NOMO-1 (cell line): ENCODE measurements at regions not wholly inside any gene's neighbourhood (a gene's known extent, or its start where the extent isn't known, plus 50 kb on each side); places are given as distances from the start of the nearest gene placed in this dataset.

Experiments
- DNase-seq, 2 experiments: peaks; one replicate each; lab custom pipeline; 2025; ENCODE audit not compliant: unreplicated experiment in 2 of 2; lab: John Stamatoyannopoulos, UW

DNA sequence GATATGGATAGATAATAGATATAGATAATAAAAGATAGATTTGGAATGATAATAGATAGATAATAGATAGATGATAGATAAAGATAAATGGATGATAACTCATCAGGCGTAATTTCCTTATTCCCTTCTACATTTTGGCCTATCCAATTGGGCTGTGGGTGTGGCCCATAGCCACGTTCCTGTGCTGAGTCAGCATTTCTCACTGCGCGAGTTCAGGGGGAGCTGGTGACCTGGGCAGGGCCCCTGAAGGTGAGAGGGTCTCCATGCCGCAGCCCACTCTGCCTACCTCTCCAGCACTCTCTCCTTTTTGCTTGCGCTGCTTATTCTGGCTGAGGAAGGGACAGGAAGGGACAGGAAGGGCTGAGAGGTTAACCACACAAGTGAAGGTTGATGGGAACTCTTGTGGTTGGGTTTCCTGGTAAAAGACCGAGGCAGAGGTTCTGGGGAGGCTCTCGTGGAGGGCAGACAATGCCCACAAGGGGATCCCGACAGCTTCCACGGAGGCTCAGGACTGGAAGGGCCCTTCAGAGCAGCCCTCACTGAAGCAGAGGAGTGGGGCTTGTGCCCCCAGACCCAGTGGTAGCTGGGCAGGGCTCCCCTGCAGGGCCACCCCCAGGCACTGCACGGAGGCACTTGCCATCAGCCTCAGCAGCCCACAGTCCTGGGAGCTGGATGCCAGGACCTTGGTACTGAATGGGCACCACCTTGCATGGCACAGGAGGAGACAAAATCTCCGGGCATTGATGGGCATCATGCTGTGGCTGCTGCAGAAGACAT lies 247.3 kb upstream of the PITRM1 start:
- DNase-seq: no peak

DNA sequence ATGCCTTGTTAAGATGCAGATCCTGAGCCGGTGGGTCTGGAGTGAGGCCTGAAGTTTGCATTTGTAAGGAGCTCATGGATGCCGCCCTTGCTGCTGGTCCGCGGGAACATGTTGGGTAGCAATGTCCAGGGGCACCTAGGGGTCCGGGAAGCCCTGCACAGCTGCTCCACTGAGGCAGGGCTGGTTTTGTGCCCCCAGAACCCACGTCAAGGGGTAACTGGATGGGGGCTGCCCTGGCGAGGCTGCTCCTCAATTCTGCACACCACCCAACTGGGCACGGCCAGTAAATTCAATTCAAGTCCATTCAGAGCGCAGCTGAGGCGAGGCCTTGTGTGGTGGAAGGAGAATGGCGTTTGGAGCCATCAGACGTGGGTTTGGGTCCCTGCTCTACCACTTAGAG lies 246.3 kb upstream of the PITRM1 start:
- DNase-seq: no peak

DNA sequence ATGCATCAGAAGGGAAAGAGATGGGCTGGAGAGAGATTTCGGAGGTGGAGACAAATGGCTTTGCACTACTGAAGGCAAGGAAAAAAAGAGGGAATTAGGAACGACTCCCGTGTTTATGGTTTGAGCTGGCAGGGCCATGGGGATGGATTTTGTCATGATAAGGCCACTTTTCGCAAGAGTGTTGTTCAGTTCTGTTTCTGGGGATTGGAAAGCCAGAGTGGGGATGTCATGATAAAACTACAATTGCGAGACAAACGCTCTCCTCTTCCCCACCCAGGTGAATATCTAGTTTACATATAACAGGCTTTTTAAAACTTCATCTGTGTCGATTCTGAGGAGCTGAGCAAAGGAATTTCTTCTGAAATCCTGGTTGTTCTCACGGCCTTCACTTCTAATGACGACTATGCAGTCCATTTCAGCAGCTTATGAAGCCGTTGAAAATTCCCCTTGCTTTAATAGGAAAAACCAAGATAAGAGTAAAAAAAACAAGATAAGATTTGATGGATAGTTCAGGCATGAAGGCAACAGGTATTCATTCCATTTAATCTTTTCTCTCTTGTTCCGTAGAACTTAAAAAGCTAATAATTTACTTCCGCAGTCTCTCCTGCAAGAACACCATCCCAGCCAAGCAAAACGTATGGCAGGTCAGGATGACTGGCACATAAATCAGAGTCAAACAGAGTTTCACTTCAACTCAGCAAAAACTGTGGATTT lies 245.6 kb upstream of the PITRM1 start:
- no peak for DNase-seq

DNA sequence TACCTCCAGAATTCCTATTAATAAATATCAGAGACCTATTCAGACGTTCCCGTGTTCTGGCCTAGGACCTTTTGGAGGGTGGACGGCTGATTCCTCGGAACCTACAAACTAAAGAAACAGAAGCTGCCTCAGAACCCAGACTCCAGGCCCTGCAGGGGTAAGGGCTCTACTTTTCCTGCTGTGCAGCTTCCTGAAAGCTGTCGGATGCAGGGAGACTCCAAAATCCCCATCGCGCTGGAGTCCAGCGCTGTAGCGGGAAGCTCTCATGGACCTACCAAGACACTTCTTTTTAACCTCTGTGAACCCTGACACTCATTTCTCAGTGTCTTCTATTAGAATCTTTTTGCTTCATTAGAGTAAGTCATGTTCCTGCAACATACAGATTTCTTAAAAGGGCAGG lies 244.5 kb upstream of the PITRM1 start:
- DNase-seq: no peak

DNA sequence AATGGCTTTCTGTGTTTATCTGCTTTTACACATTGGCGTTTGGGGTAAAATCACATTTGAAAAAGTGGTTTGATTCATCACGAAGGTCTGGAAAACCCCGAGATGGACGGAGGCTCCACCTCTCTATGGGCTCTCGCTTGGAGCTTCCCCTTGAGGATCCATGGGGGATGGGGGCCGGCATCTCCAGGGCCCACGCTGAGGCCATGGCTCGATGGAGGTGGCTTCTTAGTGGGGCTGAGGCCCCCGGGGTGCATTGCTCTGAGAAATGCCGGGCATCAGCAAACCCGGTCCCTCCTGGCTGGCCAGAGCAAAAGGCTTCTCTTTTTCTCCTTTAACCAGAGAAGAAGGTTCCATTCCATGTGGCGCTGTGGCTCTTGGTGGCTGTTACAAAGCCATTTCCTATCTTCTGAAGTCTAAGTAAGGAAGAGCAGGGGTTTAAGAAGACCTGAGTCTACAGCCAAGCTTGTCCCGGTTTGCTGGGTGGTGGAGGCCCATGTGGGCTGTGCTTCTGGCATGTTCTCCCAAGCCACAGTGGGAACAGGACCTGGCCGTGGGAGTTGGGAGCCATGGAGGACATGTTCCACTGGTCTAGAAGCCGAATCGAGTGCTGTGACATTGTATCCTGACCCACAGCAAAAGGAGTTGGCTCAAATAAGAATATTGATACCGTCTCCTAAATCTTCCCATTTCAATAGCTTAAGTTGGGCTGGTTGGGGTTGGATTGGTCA lies 243.5 kb upstream of the PITRM1 start:
- no peak for DNase-seq

DNA sequence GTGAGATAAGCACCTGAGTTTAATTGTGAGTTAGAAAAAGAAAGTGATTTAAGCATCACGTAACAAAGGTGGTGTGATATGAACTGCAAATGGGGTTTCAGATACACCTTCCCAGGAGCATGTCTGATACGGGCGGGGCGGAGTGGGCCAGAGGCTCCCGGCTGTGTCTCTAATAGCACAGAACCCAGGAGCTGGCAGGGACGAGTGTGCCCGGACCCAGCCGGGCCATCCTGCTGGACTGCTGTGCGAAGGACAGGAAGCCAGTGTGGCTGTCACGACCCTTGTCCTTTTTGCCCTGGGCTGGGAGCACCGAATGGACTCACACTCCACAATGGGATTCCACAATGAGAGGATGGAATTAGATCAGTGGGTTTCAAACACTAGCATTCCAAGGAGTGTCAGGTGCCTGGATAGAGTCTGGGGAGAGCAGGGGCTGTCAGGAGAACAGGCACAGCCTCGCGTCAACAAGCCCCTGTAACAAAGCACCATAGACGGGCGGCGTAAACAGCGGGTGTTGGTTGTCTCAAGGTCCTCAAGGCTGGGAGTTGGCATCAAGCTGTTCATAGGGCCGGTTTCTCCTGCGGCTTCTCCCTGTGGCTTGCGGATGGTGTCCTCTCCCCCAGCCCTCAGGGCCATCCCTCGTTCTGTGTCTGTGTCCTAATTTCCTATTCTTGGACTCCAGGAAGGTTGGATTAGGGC lies 242.6 kb upstream of the PITRM1 start:
- DNase-seq: no peak

DNA sequence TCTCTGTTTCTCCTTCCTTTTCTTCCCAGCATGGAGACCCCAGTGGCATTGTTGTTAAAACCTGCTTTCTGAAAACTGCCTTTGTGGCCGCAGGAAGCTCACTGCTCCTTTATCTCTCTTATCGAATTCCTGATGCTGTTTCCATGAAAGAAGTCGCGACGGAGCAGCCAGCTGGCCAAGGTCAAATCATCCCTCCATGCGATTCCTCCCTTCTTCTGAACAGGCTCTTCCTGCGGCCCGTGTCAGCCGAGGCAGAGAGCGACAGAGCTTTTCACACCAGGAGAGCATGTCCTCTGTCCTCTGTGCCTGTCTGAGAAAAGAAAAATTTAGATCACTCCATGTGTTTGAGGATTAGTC lies 242.1 kb upstream of the PITRM1 start:
- no peak for DNase-seq

DNA sequence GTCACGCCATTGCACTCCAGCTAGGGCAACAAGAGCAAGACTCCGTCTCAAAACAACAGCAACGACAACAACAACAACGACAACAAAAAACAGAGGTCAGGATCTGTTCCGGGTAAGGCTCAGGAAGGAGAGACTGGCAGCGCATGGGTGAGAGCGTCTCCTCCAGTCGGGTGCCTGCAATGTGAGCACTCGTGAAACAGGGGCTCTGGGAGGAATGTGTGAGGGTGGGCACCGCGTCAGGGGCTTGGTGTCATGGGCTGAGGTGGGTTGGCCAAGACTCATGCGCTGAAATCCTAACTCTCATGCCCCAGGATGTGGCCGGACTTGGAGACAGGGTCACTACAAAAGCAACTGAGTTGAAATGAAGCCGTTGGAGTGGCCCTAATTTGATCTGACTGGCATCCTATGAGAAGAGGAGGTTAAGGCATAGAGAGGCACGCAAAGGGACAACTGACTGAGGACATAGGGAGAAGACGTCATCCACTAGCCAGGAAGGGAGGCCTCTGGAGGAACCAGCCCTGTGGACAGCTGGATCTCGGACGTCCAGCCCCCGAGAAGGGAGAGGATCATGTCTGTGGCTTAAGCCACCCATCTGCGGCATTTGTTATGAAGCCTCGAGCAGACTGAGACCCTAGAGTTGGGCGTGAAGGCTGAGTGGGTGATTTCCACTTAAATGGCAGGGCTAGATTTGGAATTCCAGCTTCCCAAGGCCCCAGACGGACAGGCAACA lies 241.5 kb upstream of the PITRM1 start:
- no peak for DNase-seq

DNA sequence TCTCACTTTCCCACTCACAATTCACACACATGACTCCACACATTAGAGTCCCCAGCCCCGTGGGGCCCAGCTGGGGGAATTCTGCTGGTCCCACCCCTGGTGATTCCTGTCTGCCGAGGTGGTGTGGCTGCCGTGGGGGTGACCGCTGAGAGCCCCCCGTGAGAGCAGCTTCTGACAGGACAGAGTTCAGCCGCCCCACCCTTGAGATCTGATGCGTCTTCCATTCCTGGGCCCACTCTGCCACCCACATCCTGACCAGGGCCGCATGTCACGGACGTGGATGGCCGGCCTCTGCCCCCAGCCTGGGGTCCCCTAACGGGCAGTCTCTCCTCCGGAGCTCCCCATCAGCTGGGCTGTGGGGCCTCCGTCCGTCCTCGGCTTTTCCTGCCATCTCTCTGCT lies 240.1 kb upstream of the PITRM1 start:
- no peak for DNase-seq

DNA sequence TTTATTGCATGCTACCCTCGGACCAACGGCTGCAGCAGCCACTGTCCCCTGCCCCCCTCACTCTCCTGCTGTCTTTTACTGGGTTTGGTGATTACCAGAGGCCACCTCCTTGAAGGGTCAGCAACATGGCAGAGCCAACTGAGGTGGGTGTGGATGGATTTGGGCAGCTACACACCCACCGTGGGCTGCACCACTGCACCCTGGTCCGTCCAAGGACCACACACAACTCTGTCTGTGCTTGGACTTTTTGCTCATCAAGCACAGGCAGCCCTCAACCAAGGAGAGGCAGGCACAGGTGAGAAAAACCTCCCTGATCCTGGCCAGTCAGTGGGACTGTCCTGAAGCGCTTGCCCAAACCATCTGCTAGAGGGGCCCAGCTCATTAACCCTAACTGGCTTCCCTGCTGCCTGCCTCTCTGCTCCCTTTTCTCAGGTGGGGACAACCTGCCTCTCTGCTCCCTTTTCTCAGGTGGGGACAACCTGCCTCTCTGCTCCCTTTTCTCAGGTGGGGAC lies 239.5 kb upstream of the PITRM1 start:
- DNase-seq: no peak

DNA sequence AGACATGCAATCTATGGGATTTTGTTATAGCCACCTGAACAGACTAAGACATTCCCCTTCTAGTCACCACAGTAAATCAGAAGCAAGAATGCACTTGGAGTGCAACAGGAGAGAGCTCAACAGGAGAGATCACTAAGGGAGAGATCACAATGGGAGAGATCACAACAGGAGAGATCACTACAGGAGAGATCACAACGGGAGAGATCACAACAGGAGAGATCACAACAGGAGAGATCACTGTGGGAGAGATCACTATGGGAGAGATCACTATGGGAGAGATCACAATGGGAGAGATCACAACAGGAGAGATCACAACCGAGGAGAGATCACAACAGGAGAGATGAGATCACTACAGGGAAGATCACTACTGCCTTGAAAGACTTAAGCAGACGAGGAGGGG lies 238.5 kb upstream of the PITRM1 start:
- DNase-seq: no peak

DNA sequence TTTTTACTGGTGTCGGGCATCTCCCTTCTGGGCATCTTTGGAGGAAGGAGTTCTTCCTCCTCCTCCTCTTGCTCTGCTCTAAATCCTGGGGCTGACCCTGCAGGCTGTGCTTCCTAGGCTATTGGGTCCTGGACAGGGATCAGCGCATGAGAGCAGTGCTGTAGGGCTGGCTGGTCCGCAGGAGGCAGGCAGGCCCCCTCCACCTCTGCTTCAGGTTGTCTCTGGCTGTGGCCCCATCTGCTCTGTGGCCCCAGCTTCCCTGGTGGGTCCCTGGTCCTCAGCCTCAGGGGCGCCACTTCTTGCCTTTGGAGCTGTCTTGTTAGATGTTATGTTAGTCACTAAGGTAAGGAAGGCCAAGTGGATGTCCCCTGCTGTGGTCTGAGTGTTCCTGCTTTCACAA lies 237.3 kb upstream of the PITRM1 start:
- DNase-seq: no peak

DNA sequence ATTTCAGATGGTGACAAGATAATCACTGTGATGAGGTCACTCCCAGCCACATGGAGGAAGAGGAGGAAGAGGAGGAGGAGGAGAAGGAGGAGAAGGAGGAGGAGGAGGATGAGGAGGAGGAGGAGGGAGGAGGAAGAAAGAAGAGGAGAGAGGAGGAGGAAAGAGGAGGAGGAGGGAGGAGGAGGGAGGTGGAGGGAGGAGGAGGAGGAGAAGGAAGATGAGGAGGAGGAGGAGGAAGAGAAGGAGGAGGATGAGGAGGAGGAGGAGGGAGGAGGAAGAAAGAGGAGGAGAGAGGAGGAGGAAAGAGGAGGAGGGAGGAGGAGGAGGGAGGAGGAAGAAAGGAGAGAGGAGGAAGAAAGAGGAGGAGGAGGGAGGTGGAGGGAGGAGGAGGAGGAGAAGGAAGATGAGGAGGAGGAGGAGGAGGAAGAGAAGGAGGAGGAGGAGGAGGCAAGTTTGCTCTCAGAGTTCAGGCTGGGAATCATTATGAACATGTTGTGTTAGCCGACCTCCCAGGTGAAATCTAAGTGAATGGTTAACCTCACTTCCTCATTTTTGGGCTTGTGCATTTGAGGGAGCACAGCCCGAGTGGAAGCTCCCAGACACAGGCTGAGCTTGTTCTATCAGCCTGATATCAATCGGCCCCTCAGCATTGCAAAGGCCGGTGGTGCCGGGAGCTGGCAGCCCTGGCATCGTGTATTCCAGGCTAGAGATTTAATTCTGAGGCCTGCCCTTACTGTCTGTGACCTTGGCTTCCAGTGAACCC lies 236.2 kb upstream of the PITRM1 start:
- no peak for DNase-seq

DNA sequence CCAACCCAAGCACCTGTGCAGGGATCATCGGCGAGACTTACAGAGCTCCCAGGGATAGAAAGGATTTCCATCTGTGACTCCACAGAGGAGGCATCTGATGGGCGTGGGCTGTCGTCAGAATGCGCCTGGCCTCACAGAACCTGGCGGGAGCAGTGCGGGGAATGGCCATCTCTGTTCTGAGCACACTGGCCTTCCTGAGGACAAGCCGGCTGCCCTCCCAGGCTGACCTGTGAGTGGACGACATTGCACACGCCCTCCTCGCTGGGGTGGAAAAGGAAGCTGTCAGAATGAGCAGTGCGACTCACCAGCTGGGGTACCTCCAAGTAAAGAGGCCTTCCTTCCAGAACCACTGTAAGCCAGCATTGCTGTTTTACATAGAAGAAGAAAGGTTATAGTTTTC lies 234.6 kb upstream of the PITRM1 start:
- DNase-seq: no peak

DNA sequence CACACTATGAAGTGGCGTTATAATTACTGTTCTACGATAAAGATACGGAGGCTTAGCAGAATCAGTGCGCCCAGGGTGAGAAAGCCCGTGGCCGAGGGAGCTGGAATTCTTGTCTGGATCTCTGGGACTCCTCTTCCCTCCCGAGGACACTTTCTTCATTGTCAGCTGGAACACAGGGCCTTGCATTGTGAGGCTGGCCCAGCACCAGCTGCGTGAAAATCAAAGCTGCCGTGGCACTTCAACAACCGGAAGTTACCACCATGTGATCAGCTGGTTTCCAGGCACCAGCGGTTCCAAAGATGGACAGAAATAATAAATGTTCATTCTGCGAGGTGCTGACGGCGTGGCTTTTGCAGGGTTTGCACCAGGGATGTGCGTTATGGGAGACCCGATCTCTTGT lies 234.0 kb upstream of the PITRM1 start:
- no peak for DNase-seq

DNA sequence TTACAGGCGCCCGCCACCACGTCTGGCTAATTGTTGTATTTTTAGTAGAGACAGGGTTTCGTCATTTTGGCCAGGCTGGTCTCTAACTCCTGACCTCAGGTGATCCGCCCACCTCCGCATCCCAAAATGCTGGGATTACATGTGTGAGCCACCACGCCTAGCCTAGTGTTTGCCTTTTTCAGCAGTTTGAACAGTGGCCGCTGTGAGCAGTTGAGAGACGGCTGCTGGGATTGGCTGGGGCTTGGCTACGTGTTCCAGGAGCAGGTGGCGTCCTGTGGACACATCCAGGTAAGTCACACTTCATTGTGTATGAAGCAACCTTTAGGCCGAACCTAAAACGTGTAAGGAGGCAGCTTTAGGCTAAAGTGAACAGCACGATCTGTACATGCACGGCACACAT lies 231.8 kb upstream of the PITRM1 start:
- DNase-seq: no peak

DNA sequence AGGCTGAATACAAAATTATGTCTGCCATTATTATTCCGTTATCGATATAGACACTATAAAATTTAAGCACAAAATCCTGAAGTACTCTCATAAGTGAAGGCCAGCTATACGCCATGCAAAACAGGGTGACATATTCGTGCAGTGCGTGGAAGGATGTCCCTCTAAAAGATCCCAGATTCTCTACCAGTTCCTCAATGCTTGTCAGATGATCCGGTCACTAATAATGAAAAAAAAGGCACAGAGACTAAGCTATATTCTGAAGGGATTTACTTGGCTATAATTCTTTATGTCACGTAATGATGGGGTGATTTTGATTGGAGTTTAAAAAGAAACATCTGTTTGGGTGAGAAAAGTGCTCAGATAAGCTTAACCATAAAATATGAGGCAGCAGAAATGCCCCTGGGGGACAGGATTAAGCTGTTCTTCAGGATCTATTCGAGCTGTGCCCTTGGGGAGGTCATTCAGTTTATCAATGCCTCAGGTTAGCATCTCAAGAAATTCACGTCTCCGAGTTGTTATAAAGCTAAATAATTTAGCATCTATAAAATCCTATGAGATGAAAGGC lies 229.7 kb upstream of the PITRM1 start:
- no peak for DNase-seq

DNA sequence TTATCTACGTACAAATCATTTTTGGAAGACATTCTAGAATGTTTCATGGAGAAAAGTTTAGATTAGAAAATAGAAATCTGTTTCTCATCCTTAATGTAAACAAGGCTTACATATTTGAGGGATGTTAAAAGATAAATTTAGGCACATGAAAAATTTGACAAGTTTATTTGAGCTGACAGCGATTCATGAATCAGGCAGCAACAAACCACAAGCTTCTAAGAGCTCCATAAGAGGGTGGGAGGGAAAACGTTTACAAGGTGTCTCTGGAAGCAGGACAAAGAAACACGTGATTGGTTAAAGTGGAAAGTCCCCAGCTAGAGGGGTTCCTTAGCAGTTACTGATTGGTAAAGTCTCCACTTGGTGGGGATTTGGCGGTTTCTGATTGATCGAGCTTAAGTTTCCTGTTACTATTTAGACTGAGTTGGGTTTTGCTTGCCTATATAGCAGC lies 228.9 kb upstream of the PITRM1 start:
- DNase-seq: no peak

DNA sequence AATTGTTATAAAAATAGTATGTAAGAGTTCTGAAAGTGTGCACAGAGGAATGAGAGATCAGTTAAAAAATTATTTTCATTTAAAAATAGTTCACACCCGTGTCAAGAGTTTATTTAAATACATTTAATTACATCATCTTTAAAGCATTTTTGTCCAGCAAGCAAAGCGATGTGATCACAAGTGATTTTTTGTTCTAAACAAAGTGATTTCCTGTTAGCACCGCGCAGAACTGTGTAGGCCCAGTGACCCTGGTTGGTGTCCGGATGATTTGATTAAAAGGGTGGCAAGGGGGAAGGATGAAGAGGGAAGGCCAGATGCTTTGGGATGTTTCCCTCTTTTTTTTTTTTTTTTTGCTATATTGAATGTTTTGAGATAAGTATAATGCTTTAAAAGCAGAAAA lies 227.8 kb upstream of the PITRM1 start:
- DNase-seq: no peak
